Activated naive CD4-positive, alpha-beta T cell treated with anti-CD3 and anti-CD28 coated beads, Interleukin-2, amount 50 U/mL, for 16 hours (primary cell): ENCODE measurements at regions not wholly inside any gene's neighbourhood (a gene's known extent, or its start where the extent isn't known, plus 50 kb on each side); places are given as distances from the start of the nearest gene placed in this dataset.

Experiments used
- DNase-seq: peaks from one replicate; pipeline ENCODE4 v3.0.0-alpha.2; 2020

GRCh38 chr7:67426654-67427053 is 430.0 kb downstream of the TYW1 start:
- no peak for DNase-seq

- DNase-seq = no peak
Measured at GRCh38 chr7:67429735-67430134, 433.1 kb downstream of the TYW1 start.

GRCh38 chr7:67432536-67433234 is 436.1 kb downstream of the TYW1 start:
- no peak for DNase-seq

- DNase-seq = no peak
Measured at GRCh38 chr7:67435894-67436535, 439.4 kb downstream of the TYW1 start.

- no peak for DNase-seq
Measured at GRCh38 chr7:67438198-67438882, 441.7 kb downstream of the TYW1 start.

- no peak for DNase-seq
Measured at GRCh38 chr7:67438913-67439505, 442.4 kb downstream of the TYW1 start.

GRCh38 chr7:67440321-67440720 is 443.7 kb downstream of the TYW1 start:
- DNase-seq = no peak

GRCh38 chr7:67445728-67446127 is 449.1 kb downstream of the TYW1 start:
- DNase-seq = no peak

- no peak for DNase-seq
Measured at GRCh38 chr7:67447297-67447696, 450.7 kb downstream of the TYW1 start.

- DNase-seq = no peak
Measured at GRCh38 chr7:67448271-67448670, 451.6 kb downstream of the TYW1 start.

- no peak for DNase-seq
Measured at GRCh38 chr7:67450171-67450570, 453.5 kb downstream of the TYW1 start.

- DNase-seq = no peak
Measured at GRCh38 chr7:67451306-67451705, 454.7 kb downstream of the TYW1 start.

GRCh38 chr7:67452516-67453026 is 455.9 kb downstream of the TYW1 start:
- DNase-seq = no peak

- DNase-seq = no peak
Measured at GRCh38 chr7:67453580-67454380, 457.1 kb downstream of the TYW1 start.

- no peak for DNase-seq
Measured at GRCh38 chr7:67455508-67455907, 458.9 kb downstream of the TYW1 start.

GRCh38 chr7:67462781-67463191 is 466.2 kb downstream of the TYW1 start:
- DNase-seq = no peak

- no peak for DNase-seq
Measured at GRCh38 chr7:67463316-67463715, 466.7 kb downstream of the TYW1 start.

GRCh38 chr7:67463983-67464382 is 467.4 kb downstream of the TYW1 start:
- no peak for DNase-seq

- DNase-seq = no peak
Measured at GRCh38 chr7:67466109-67466508, 469.5 kb downstream of the TYW1 start.

- DNase-seq = no peak
Measured at GRCh38 chr7:67470256-67470751, 473.7 kb downstream of the TYW1 start.

- DNase-seq = no peak
Measured at GRCh38 chr7:67475293-67475692, 478.7 kb downstream of the TYW1 start.

- DNase-seq = no peak
Measured at GRCh38 chr7:67478066-67478465, 481.4 kb downstream of the TYW1 start.
